ENCODE measurements at regions not wholly inside any gene's neighbourhood (a gene's known extent, or its start where the extent isn't known, plus 50 kb on each side); places are given as distances from the start of the nearest gene placed in this dataset.

DNA sequence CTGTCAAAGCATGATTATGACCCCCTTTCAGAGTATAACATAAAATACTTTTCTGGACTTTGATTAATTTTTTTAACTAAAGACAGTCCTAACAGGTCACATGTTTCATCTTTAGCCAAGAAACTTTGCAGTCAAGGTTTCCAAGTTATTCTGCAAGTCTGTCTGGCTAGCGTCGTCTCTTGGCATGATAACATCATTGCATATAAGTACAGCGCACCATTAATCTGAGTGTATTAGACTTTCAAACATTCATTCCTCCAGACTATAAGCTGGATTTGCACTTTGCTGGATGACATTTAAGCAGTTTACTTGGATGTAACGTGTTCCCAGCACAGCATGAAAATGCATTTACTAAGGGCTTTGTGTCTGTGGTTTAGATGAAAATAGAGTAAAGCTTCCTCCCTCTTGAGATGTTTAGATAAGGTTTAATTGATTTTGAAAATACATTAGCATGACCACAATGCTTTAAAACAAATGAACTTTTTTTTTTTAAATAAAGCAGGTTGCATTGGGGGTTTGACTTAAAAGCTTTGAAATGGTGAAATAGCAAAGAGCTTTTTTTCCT, 349.0 kb upstream of the MTPN start:
- H3K4me1 ChIP-seq: peaks cover 0 to 21% (median 9%) of the 10 kb centered on the region in 10 experiments; a peak in 12 of 20 replicates
- no peaks in the 10 kb centered on the region for H3K36me3 ChIP-seq
- H3K27ac ChIP-seq: no peak overlapping the region
- no peaks in the 10 kb centered on the region for H4K20me1 ChIP-seq
- H3K9me3 ChIP-seq (replicated peaks in 1 of 11): no peaks in the 10 kb centered on the region
- no peak overlapping the region for H3K9ac ChIP-seq
- TF ChIP-seq Cebpa-rat (IDR thresholded peaks at IDR 0.05): no peak
- H3K27me3 ChIP-seq: no peaks in the 10 kb centered on the region
- no peak overlapping the region for H3K4me3 ChIP-seq
- no peak overlapping the region for H3K4me2 ChIP-seq

DNA sequence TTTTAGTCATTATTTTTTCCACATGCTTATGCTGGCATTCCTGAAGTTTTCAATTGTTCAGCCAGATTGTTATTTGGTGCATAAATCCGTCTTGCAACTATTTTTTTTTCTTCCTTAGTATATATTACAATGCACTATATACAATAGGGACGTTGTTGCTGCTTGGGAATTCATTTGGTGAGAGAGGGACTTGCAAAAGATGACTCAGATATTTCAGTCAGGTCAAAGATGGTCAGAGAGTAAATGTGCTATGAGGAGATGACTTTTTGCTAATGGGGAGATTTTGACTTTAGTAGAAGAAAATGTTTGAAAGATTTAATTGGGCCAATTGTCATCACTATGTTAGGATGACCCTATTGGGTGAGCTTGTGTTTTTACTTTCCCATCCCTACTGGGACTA, 348.4 kb upstream of the MTPN start:
- Histone ChIP-seq H4K20me1 (no peaks in the 10 kb centered on the region), H3K27ac (no peak overlapping the region), H3K27me3 (no peaks in the 10 kb centered on the region), H3K9me3 (replicated peaks in 1 of 11) (peaks cover 0 to 3% (median 0%) of the 10 kb centered on the region in 11 experiments; a peak in 3 of 22 replicates), H3K4me1 (peaks cover 0 to 21% (median 9%) of the 10 kb centered on the region in 10 experiments; a peak in 12 of 20 replicates), H3K4me2 (no peak overlapping the region; a peak in 2 of 22 replicates), H3K9ac (no peak overlapping the region), H3K4me3 (no peak overlapping the region), H3K36me3 (no peaks in the 10 kb centered on the region)
- TF ChIP-seq Cebpa-rat (IDR thresholded peaks at IDR 0.05): no peak

DNA sequence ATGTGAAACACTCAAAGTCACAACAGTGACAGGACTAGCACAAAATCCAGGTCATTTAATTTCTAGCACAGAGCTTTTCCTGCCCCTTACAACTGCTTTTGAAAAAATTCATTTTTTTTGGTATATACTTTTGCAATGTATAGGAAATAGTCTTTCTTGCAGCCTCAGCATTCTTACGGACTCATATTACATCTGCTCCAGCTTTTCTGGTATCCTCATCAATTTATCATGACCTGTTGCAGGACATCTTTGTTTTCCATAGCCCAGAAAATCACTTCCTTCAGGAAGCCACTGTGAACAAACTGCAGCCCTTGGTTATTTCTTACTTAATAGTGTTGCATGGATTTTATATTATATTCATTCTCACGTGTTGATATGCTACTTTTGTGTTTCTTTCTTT, 347.9 kb upstream of the MTPN start:
- peaks cover 0 to 7% (median 0%) of the 10 kb centered on the region in 11 experiments; a peak in 3 of 22 replicates for H3K9me3 ChIP-seq (replicated peaks in 1 of 11)
- H3K4me1 ChIP-seq: peaks cover 0 to 21% (median 9%) of the 10 kb centered on the region in 10 experiments; a peak in 12 of 20 replicates
- H3K27me3 ChIP-seq: no peaks in the 10 kb centered on the region
- H4K20me1 ChIP-seq: no peaks in the 10 kb centered on the region
- no peak for TF ChIP-seq Cebpa-rat (IDR thresholded peaks at IDR 0.05)
- H3K36me3 ChIP-seq: no peaks in the 10 kb centered on the region
- H3K9ac ChIP-seq: no peak overlapping the region
- H3K27ac ChIP-seq: no peak overlapping the region
- H3K4me2 ChIP-seq: peak overlapping the region in 3 of 11 experiments; percentile 40 to 67 (median 60); a peak in 4 of 22 replicates
- no peak overlapping the region for H3K4me3 ChIP-seq

DNA sequence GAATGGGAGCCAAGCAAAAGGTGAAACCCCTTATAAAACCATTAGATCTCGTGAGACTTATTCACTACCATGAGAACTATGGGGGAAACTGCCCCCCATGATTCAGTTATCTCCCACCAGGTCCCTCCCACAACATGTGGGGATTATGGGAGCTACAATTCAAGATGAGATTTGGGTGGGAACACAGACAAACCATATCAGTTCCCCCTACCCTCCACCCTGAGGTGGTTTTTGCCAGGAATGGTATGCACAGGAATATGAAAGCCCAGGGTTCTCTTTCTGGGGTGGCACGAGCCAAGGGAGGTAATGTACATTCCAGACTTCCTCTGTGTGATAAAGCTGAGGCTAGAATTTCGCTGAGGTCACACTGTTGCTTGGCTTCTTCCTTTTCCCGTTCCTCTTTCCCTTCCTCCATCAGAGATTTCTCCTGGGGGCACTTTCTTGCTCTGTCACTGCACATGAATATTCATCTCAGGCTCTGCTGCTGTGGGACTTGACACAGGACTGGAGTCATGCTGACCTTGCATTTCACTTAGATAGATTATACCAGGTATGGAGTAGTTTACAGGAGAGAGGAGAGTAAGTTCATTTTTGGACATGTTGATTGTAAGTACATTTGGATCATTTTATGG, 347.0 kb upstream of the MTPN start:
- peak overlapping the region in 8 of 11 experiments; percentile 9 to 67 (median 42); a peak in 13 of 22 replicates for H3K4me2 ChIP-seq
- peaks cover 0 to 7% (median 0%) of the 10 kb centered on the region in 11 experiments; a peak in 4 of 22 replicates for H3K9me3 ChIP-seq (replicated peaks in 1 of 11)
- peak overlapping the region in 3 of 11 experiments; percentile 24 to 57 (median 27); a peak in 5 of 22 replicates for H3K27ac ChIP-seq
- H3K36me3 ChIP-seq: no peaks in the 10 kb centered on the region
- H3K4me1 ChIP-seq: peaks cover 0 to 21% (median 9%) of the 10 kb centered on the region in 10 experiments; a peak in 12 of 20 replicates
- TF ChIP-seq Cebpa-rat (IDR thresholded peaks at IDR 0.05): no peak
- no peaks in the 10 kb centered on the region for H3K27me3 ChIP-seq
- H3K9ac ChIP-seq: peak overlapping the region in 1 of 11 experiments; percentile 16; a peak in 1 of 22 replicates
- H4K20me1 ChIP-seq: no peaks in the 10 kb centered on the region
- no peak overlapping the region for H3K4me3 ChIP-seq

GRCh38 chr7:136312592-136312991, 335.4 kb upstream of the MTPN start:
- H3K9me3 ChIP-seq (replicated peaks in 1 of 11): peaks cover 7 to 28% (median 19%) of the 10 kb centered on the region in 11 experiments; a peak in 19 of 22 replicates
- H3K27me3 ChIP-seq: no peaks in the 10 kb centered on the region
- H3K4me2 ChIP-seq: peak overlapping the region in 2 of 11 experiments; percentile 42 to 51; a peak in 4 of 22 replicates
- no peak overlapping the region for H3K9ac ChIP-seq
- H3K36me3 ChIP-seq: no peaks in the 10 kb centered on the region
- no peaks in the 10 kb centered on the region for H4K20me1 ChIP-seq
- H3K4me1 ChIP-seq: peaks cover 0 to 68% (median 0%) of the 10 kb centered on the region in 10 experiments; a peak in 7 of 20 replicates
- no peak overlapping the region for H3K27ac ChIP-seq
- no peak for TF ChIP-seq Cebpa-rat (IDR thresholded peaks at IDR 0.05)
- no peak overlapping the region for H3K4me3 ChIP-seq

DNA sequence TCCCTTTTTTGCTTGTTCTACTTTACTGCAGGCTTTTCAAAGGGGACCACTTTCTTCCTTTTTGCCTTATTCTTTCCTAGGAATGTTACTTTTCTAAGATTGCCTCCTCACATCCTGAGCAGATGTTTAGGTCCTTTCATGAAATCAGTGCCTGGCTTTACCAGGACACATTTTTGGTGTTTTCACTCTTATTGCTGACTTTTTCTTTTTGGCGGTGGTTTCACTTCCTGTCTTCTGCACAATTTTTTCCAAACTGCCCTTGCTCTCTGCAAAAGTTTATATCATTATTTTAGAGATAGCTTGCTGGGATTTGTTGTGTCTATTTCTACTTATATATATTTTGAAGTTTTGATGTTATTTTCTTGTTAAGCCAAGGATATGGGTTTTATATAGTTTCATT, 332.2 kb upstream of the MTPN start:
- H3K36me3 ChIP-seq: no peaks in the 10 kb centered on the region
- no peak for TF ChIP-seq Cebpa-rat (IDR thresholded peaks at IDR 0.05)
- H3K9me3 ChIP-seq (replicated peaks in 1 of 11): peaks cover 4 to 14% (median 7%) of the 10 kb centered on the region in 11 experiments; a peak in 16 of 22 replicates
- no peaks in the 10 kb centered on the region for H4K20me1 ChIP-seq
- no peaks in the 10 kb centered on the region for H3K27me3 ChIP-seq
- H3K27ac ChIP-seq: peak overlapping the region in 2 of 11 experiments; percentile 13 to 16; a peak in 2 of 22 replicates
- no peak overlapping the region for H3K4me3 ChIP-seq
- H3K4me1 ChIP-seq: peaks cover 0 to 58% (median 0%) of the 10 kb centered on the region in 10 experiments; a peak in 7 of 20 replicates
- H3K4me2 ChIP-seq: peak overlapping the region in 3 of 11 experiments; percentile 38 to 51 (median 42); a peak in 5 of 22 replicates
- no peak overlapping the region for H3K9ac ChIP-seq

GRCh38 chr7:136308230-136308629, 331.1 kb upstream of the MTPN start:
- H3K27me3 ChIP-seq: no peaks in the 10 kb centered on the region
- TF ChIP-seq Cebpa-rat (IDR thresholded peaks at IDR 0.05): no peak

DNA sequence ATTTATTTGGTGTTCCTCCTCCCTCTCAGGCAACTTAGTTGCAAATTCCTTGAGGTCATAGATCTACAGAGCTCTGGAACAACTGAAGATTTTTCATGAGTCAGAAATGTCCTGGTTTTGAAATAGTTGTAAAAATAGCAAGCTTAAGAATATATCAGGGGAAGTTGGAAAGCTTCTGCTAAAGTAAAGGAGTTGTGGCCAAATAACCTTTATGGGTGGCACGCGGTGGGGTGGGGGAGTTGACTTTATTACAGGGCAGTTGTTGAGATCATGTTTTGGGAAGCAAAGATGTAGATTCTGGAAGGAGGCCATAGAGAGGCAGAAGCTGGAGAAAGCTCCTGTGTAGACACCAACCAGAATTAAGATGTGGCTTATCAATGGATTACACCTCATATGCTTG, 326.0 kb upstream of the MTPN start:
- no peaks in the 10 kb centered on the region for H3K27me3 ChIP-seq
- H3K4me1 ChIP-seq: peaks cover 0 to 28% (median 0%) of the 10 kb centered on the region in 10 experiments; a peak in 8 of 20 replicates
- H3K36me3 ChIP-seq: no peaks in the 10 kb centered on the region
- no peak overlapping the region for H3K4me3 ChIP-seq
- TF ChIP-seq Cebpa-rat (IDR thresholded peaks at IDR 0.05): no peak
- no peaks in the 10 kb centered on the region for H4K20me1 ChIP-seq
- H3K4me2 ChIP-seq: peak overlapping the region in 5 of 11 experiments; percentile 28 to 77 (median 71); a peak in 9 of 22 replicates
- H3K27ac ChIP-seq: peak overlapping the region in 6 of 11 experiments; percentile 12 to 86 (median 66); a peak in 10 of 22 replicates
- H3K9ac ChIP-seq: peak overlapping the region in 4 of 11 experiments; percentile 33 to 65 (median 44); a peak in 6 of 22 replicates
- H3K9me3 ChIP-seq (replicated peaks in 1 of 11): peaks cover 3 to 21% (median 8%) of the 10 kb centered on the region in 11 experiments; a peak in 17 of 22 replicates

More at GRCh38 chr7:136308230-136308629, 331.1 kb upstream of the MTPN start:
- no peak overlapping the region for H3K27ac ChIP-seq
- no peaks in the 10 kb centered on the region for H3K36me3 ChIP-seq
- peaks cover 0 to 58% (median 0%) of the 10 kb centered on the region in 10 experiments; a peak in 8 of 20 replicates for H3K4me1 ChIP-seq
- H3K9me3 ChIP-seq (replicated peaks in 1 of 11): peaks cover 4 to 16% (median 7%) of the 10 kb centered on the region in 11 experiments; a peak in 16 of 22 replicates
- H4K20me1 ChIP-seq: no peaks in the 10 kb centered on the region
- no peak overlapping the region for H3K4me2 ChIP-seq
- H3K4me3 ChIP-seq: no peak overlapping the region
- no peak overlapping the region for H3K9ac ChIP-seq

DNA sequence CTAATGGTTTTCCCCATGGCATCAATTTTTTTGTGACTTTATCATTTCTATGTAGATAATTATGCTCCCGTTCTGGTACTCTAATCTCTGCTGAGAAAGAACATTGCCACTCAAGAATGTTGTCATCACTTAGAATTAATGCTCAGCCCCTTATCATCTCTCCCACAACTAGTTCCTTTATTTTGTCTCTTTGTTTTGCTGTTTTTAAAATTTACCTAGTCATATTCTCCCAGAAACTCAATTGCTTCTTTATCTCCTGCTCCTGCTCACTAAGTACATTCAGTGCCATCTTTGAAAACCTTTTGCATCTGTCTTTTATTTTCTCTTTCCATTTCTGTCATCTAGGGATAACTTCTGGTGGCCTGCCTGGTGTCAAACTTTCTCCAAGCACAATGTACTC, 324.9 kb upstream of the MTPN start:
- Histone ChIP-seq H3K9me3 (replicated peaks in 1 of 11) (peaks cover 0 to 17% (median 5%) of the 10 kb centered on the region in 11 experiments; a peak in 5 of 22 replicates), H3K4me3 (no peak overlapping the region), H3K4me1 (peaks cover 0 to 28% (median 0%) of the 10 kb centered on the region in 10 experiments; a peak in 8 of 20 replicates), H3K27me3 (no peaks in the 10 kb centered on the region), H3K4me2 (peak overlapping the region in 3 of 11 experiments; percentile 71 to 77 (median 74); a peak in 6 of 22 replicates), H3K27ac (peak overlapping the region in 2 of 11 experiments; percentile 80 to 86; a peak in 2 of 22 replicates), H4K20me1 (no peaks in the 10 kb centered on the region), H3K36me3 (no peaks in the 10 kb centered on the region), H3K9ac (no peak overlapping the region)
- no peak for TF ChIP-seq Cebpa-rat (IDR thresholded peaks at IDR 0.05)
